ENCODE measurements at regions not wholly inside any gene's neighbourhood (a gene's known extent, or its start where the extent isn't known, plus 50 kb on each side); places are given as distances from the start of the nearest gene placed in this dataset.

DNA sequence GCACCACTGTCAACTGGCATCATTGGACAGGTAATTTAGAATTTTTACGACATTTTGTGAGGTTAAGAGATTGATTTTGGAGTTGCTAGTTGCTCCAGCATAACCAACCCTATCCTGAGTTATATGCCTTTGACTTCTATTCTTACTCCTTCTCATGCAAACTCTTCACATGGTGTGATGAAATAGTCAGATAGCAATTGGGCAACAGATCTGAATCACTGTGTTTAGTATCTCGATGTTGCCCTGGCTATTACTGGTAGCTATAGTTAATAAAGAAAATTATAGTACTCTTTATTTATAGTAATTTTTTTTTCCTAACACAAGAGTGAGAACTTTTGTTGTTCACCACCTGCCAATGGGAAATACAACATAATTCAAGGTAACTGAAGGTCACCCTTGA lies 494.8 kb upstream of the TOM1L1 start:
- Histone ChIP-seq H2AFZ (ENCODE audit: low read depth, low read length, poor library complexity, severe bottlenecking) (no peak overlapping the region), H4K20me1 (ENCODE audit: insufficient read depth) (no peaks in the 10 kb centered on the region), H3K4me3 (replicated peaks in 1 of 2; ENCODE audit: low read depth in 1 of 2, low read length in 2 of 2) (no peak overlapping the region), H3K9me2 (ENCODE audit: insufficient read depth) (no peaks in the 10 kb centered on the region), H3K4me2 (ENCODE audit: low read length) (no peak overlapping the region), H3K9ac (ENCODE audit: low read length) (no peak overlapping the region), H3K79me2 (ENCODE audit: insufficient read depth, low read length) (no peaks in the 10 kb centered on the region), H3K27ac (ENCODE audit: low read depth, low read length) (no peak overlapping the region), H3K9me3 (ENCODE audit: control insufficient read depth in 1 of 2, insufficient read depth in 1 of 2, low read depth in 1 of 2, low read length in 2 of 2) (peaks cover 33 to 53% of the 10 kb centered on the region in 2 experiments; a peak in 2 of 4 replicates), H3K4me1 (ENCODE audit: control insufficient read depth in 1 of 2, insufficient read depth in 2 of 2, low read length in 2 of 2) (no peaks in the 10 kb centered on the region), H3K36me3 (ENCODE audit: control insufficient read depth in 1 of 2, insufficient read depth in 2 of 2, low read length in 2 of 2) (no peaks in the 10 kb centered on the region), H3K27me3 (ENCODE audit: insufficient read depth, low read length) (no peaks in the 10 kb centered on the region)
- no TSS peak for BruUV-seq (replicated peaks)
- ATAC-seq (no peak), DNase-seq (ENCODE audit: low read depth, low spot score) (no peak)
- TF ChIP-seq JUND (IDR thresholded peaks at IDR 0.05) (no peak), EZH2 (IDR thresholded peaks at IDR 0.05) (no peak), ELF1 (IDR thresholded peaks at IDR 0.05; ENCODE audit: borderline replicate concordance, low read depth) (no peak), POLR2AphosphoS5 (IDR thresholded peaks at IDR 0.05; ENCODE audit: low read depth, low read length) (no peak), YY1 (IDR thresholded peaks at IDR 0.05; ENCODE audit: extremely low read depth, insufficient replicate concordance, low read depth, low read length) (no peak), RAD21 (IDR thresholded peaks at IDR 0.05; ENCODE audit: low read depth) (no peak)
- CTCF ChIA-PET = no interaction called here
- RAD21 ChIA-PET (ENCODE audit: low non-redundant PET in 1 of 2, low total read pairs in 2 of 2, uncharacterized antibody in 2 of 2, unreplicated experiment in 2 of 2) = no interaction called here
- POLR2A ChIA-PET = no interaction called here
- intact Hi-C loops (cut with micrococcal nuclease) = no loop called here

DNA sequence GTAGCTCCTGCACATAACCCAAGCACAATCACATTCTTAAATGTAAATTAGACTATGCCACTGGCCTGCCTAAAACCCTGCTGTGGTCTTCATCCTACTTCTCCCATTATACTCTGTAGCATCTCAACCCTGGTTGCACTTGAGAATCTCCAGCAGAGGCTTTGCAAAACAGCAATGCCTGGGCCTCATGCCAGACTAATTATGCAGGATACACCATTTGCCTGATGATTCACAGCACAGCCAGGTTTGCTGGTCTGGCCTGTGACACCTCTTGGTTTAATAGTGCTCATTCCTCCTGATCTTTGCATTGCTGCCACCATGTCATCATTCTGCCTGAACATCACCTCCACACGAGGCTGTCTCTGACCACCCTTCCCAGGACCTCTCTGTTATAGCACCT lies 491.9 kb upstream of the TOM1L1 start:
- DNase-seq (ENCODE audit: low read depth, low spot score) (no peak), ATAC-seq (no peak)
- Histone ChIP-seq H3K9me3 (ENCODE audit: control insufficient read depth in 1 of 2, insufficient read depth in 1 of 2, low read depth in 1 of 2, low read length in 2 of 2) (peaks cover 26 to 45% of the 10 kb centered on the region in 2 experiments; a peak in 2 of 4 replicates), H3K36me3 (ENCODE audit: control insufficient read depth in 1 of 2, insufficient read depth in 2 of 2, low read length in 2 of 2) (no peaks in the 10 kb centered on the region), H2AFZ (ENCODE audit: low read depth, low read length, poor library complexity, severe bottlenecking) (no peak overlapping the region), H3K27me3 (ENCODE audit: insufficient read depth, low read length) (no peaks in the 10 kb centered on the region), H3K79me2 (ENCODE audit: insufficient read depth, low read length) (no peaks in the 10 kb centered on the region), H3K4me3 (replicated peaks in 1 of 2; ENCODE audit: low read depth in 1 of 2, low read length in 2 of 2) (no peak overlapping the region), H3K4me2 (ENCODE audit: low read length) (no peak overlapping the region), H4K20me1 (ENCODE audit: insufficient read depth) (no peaks in the 10 kb centered on the region), H3K27ac (ENCODE audit: low read depth, low read length) (no peak overlapping the region), H3K9me2 (ENCODE audit: insufficient read depth) (no peaks in the 10 kb centered on the region), H3K9ac (ENCODE audit: low read length) (no peak overlapping the region), H3K4me1 (ENCODE audit: control insufficient read depth in 1 of 2, insufficient read depth in 2 of 2, low read length in 2 of 2) (no peaks in the 10 kb centered on the region)
- RAD21 ChIA-PET (ENCODE audit: low non-redundant PET in 1 of 2, low total read pairs in 2 of 2, uncharacterized antibody in 2 of 2, unreplicated experiment in 2 of 2) = no interaction called here
- POLR2A ChIA-PET = no interaction called here
- CTCF ChIA-PET = no interaction called here
- no TSS peak for BruUV-seq (replicated peaks)
- intact Hi-C loops (cut with micrococcal nuclease) = no loop called here
- TF ChIP-seq SIN3A (IDR thresholded peaks at IDR 0.05; ENCODE audit: low read depth) (no peak), CBX3 (IDR thresholded peaks at IDR 0.05; ENCODE audit: low read depth) (no peak), FOSL1 (IDR thresholded peaks at IDR 0.05; ENCODE audit: low read depth) (no peak), RAD21 (IDR thresholded peaks at IDR 0.05; ENCODE audit: low read depth) (no peak), ZNF274 (IDR thresholded peaks at IDR 0.05; ENCODE audit: low read depth, low read length) (no peak), EZH2 (IDR thresholded peaks at IDR 0.05) (no peak), POLR2AphosphoS5 (IDR thresholded peaks at IDR 0.05; ENCODE audit: low read depth, low read length) (no peak), SP1 (IDR thresholded peaks at IDR 0.05; ENCODE audit: low read depth) (no peak)
- TF ChIP-seq, protein P1, sequence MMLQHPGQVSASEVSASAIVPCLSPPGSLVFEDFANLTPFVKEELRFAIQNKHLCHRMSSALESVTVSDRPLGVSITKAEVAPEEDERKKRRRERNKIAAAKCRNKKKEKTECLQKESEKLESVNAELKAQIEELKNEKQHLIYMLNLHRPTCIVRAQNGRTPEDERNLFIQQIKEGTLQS (IDR thresholded peaks at IDR 0.05) = no peak
- TF ChIP-seq, protein P2, sequence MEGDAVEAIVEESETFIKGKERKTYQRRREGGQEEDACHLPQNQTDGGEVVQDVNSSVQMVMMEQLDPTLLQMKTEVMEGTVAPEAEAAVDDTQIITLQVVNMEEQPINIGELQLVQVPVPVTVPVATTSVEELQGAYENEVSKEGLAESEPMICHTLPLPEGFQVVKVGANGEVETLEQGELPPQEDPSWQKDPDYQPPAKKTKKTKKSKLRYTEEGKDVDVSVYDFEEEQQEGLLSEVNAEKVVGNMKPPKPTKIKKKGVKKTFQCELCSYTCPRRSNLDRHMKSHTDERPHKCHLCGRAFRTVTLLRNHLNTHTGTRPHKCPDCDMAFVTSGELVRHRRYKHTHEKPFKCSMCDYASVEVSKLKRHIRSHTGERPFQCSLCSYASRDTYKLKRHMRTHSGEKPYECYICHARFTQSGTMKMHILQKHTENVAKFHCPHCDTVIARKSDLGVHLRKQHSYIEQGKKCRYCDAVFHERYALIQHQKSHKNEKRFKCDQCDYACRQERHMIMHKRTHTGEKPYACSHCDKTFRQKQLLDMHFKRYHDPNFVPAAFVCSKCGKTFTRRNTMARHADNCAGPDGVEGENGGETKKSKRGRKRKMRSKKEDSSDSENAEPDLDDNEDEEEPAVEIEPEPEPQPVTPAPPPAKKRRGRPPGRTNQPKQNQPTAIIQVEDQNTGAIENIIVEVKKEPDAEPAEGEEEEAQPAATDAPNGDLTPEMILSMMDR (IDR thresholded peaks at IDR 0.05 in 2 of 3, conservative IDR thresholded peaks at IDR 0.05 in 1 of 3; ENCODE audit: borderline replicate concordance in 1 of 3, insufficient read depth in 1 of 3, low read depth in 2 of 3, low read length in 2 of 3) = no peak
- TF ChIP-seq, protein P3, sequence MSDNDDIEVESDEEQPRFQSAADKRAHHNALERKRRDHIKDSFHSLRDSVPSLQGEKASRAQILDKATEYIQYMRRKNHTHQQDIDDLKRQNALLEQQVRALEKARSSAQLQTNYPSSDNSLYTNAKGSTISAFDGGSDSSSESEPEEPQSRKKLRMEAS (IDR thresholded peaks at IDR 0.05) = no peak
- TF ChIP-seq, protein P4, sequence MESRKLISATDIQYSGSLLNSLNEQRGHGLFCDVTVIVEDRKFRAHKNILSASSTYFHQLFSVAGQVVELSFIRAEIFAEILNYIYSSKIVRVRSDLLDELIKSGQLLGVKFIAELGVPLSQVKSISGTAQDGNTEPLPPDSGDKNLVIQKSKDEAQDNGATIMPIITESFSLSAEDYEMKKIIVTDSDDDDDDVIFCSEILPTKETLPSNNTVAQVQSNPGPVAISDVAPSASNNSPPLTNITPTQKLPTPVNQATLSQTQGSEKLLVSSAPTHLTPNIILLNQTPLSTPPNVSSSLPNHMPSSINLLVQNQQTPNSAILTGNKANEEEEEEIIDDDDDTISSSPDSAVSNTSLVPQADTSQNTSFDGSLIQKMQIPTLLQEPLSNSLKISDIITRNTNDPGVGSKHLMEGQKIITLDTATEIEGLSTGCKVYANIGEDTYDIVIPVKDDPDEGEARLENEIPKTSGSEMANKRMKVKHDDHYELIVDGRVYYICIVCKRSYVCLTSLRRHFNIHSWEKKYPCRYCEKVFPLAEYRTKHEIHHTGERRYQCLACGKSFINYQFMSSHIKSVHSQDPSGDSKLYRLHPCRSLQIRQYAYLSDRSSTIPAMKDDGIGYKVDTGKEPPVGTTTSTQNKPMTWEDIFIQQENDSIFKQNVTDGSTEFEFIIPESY (IDR thresholded peaks at IDR 0.05; ENCODE audit: extremely low read depth, insufficient replicate concordance, low read length) = no peak
